ENCODE measurements at regions not wholly inside any gene's neighbourhood (a gene's known extent, or its start where the extent isn't known, plus 50 kb on each side); places are given as distances from the start of the nearest gene placed in this dataset.

DNA sequence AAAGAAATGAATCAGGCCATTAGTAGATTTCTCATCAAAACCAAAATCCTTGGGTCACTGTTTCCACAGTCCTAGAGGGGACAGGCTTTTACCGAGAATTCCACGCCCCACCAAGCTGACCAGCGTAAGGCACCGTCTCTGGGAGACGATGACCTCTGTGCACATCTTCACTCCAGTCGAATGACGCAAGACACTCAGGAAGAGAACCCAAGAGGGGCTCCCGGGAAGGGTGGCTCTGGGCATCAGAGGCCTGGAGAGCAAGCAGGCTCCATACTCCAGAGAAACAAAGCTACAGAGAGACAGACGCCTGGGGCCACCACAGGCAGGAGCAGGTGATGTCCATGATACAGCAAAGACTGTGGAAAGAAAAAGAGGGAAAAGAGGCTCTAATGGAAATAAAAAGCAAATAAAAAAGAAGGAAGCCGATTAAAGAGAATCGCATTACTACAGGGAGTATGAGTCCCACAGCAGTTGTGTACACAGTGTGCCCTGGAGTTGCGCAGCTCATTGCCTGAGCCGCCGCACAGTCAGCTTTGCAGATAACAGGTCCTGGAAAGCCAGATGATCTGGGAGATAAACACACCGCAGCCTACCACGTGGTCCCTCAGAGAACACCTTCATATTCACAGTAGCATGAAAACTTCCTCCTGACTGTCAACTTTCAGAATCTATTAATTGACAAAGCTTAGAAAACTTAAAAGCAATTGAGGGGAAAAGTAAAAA is 572.7 kb upstream of the SALL3 start:
- DNase-seq (ENCODE audit: low read depth, low spot score), result no peak

DNA sequence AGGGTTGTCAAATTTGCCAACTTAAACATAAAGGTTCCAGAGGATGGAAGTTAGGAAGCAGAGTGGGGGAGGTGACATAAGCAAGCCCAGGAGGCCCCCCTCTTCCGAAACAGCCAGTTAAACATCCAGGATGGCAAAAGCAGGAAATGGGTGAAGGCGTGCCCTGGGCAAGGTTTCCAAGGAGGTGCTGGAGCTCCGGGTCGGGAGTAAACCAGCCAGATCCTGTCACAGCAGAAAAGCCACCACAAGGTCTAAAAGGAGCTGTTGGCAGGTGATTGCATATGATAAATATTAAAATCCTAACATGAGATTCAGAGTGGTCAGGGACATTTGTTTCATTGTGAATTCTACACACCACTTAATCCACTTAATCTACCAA is 572.2 kb upstream of the SALL3 start:
- TF ChIP-seq, protein P1, sequence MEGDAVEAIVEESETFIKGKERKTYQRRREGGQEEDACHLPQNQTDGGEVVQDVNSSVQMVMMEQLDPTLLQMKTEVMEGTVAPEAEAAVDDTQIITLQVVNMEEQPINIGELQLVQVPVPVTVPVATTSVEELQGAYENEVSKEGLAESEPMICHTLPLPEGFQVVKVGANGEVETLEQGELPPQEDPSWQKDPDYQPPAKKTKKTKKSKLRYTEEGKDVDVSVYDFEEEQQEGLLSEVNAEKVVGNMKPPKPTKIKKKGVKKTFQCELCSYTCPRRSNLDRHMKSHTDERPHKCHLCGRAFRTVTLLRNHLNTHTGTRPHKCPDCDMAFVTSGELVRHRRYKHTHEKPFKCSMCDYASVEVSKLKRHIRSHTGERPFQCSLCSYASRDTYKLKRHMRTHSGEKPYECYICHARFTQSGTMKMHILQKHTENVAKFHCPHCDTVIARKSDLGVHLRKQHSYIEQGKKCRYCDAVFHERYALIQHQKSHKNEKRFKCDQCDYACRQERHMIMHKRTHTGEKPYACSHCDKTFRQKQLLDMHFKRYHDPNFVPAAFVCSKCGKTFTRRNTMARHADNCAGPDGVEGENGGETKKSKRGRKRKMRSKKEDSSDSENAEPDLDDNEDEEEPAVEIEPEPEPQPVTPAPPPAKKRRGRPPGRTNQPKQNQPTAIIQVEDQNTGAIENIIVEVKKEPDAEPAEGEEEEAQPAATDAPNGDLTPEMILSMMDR (optimal IDR thresholded peaks at IDR 0.05 in 1 of 3, IDR thresholded peaks at IDR 0.05 in 1 of 3, conservative IDR thresholded peaks at IDR 0.05 in 1 of 3; ENCODE audit: extremely low read depth in 1 of 3, insufficient read depth in 2 of 3, low read length in 3 of 3), result no peak
- TF ChIP-seq EZH2 (IDR thresholded peaks at IDR 0.05; ENCODE audit: low read length), result no peak
- no peaks in the 10 kb centered on the region for H3K4me1 ChIP-seq (ENCODE audit: control insufficient read depth, extremely low read depth, insufficient read depth, low read length)
- dilution Hi-C loops (cut with MboI; ENCODE audit: extremely low pct_ligation_motif_present, low sequenced_read_pairs), result no loop called here
- no peaks in the 10 kb centered on the region for H3K9me1 ChIP-seq (ENCODE audit: control insufficient read depth, extremely low read depth, insufficient read depth, low read length)
- no peaks in the 10 kb centered on the region for H3K27me3 ChIP-seq (ENCODE audit: control insufficient read depth, extremely low read depth, insufficient read depth, low read length)
- no peak overlapping the region for H3K27ac ChIP-seq (ENCODE audit: control insufficient read depth, insufficient read depth, low read length)
- DNase-seq (ENCODE audit: low read depth, low spot score) (no peak), FAIRE-seq (no peak)
- H3K4me2 ChIP-seq (ENCODE audit: control insufficient read depth, extremely low read depth, insufficient read depth, low read depth, low read length), result no peak overlapping the region
- no peak overlapping the region for H3K4me3 ChIP-seq (ENCODE audit: control insufficient read depth in 2 of 3, extremely low read depth in 1 of 3, insufficient read depth in 2 of 3, low read depth in 1 of 3, low read length in 3 of 3)
- no peaks in the 10 kb centered on the region for H3K79me2 ChIP-seq (ENCODE audit: control insufficient read depth, insufficient read depth, low read length)
- no peaks in the 10 kb centered on the region for H3K36me3 ChIP-seq (ENCODE audit: control insufficient read depth in 2 of 2, extremely low read depth in 1 of 2, insufficient read depth in 2 of 2, low read length in 2 of 2)
- H4K20me1 ChIP-seq (ENCODE audit: control insufficient read depth, extremely low read depth, insufficient read depth, low read length), result no peaks in the 10 kb centered on the region
- H3K9me3 ChIP-seq (ENCODE audit: control insufficient read depth, low read depth, low read length), result peaks cover 18% of the 10 kb centered on the region
- H3K9ac ChIP-seq (ENCODE audit: control insufficient read depth, extremely low read depth, insufficient read depth, low read length), result no peak overlapping the region
- no peak overlapping the region for H2AFZ ChIP-seq (ENCODE audit: control insufficient read depth, low read length)

More for the DNA sequence above, 572.7 kb upstream of the SALL3 start:
- no peaks in the 10 kb centered on the region for H3K36me3 ChIP-seq (ENCODE audit: control insufficient read depth in 2 of 2, extremely low read depth in 1 of 2, insufficient read depth in 2 of 2, low read length in 2 of 2)
- H3K4me1 ChIP-seq (ENCODE audit: control insufficient read depth, extremely low read depth, insufficient read depth, low read length), result no peaks in the 10 kb centered on the region
- TF ChIP-seq EZH2 (IDR thresholded peaks at IDR 0.05; ENCODE audit: low read length), result no peak
- TF ChIP-seq, protein P1 (optimal IDR thresholded peaks at IDR 0.05 in 1 of 3, IDR thresholded peaks at IDR 0.05 in 1 of 3, conservative IDR thresholded peaks at IDR 0.05 in 1 of 3; ENCODE audit: extremely low read depth in 1 of 3, insufficient read depth in 2 of 3, low read length in 3 of 3), result no peak
- no peaks in the 10 kb centered on the region for H4K20me1 ChIP-seq (ENCODE audit: control insufficient read depth, extremely low read depth, insufficient read depth, low read length)
- H3K27me3 ChIP-seq (ENCODE audit: control insufficient read depth, extremely low read depth, insufficient read depth, low read length), result no peaks in the 10 kb centered on the region
- H3K4me2 ChIP-seq (ENCODE audit: control insufficient read depth, extremely low read depth, insufficient read depth, low read depth, low read length), result no peak overlapping the region
- dilution Hi-C loops (cut with MboI; ENCODE audit: extremely low pct_ligation_motif_present, low sequenced_read_pairs), result no loop called here
- no peak for FAIRE-seq
- H3K9me3 ChIP-seq (ENCODE audit: control insufficient read depth, low read depth, low read length), result peaks cover 20% of the 10 kb centered on the region
- H3K27ac ChIP-seq (ENCODE audit: control insufficient read depth, insufficient read depth, low read length), result no peak overlapping the region
- no peak overlapping the region for H3K9ac ChIP-seq (ENCODE audit: control insufficient read depth, extremely low read depth, insufficient read depth, low read length)
- H3K79me2 ChIP-seq (ENCODE audit: control insufficient read depth, insufficient read depth, low read length), result no peaks in the 10 kb centered on the region
- H2AFZ ChIP-seq (ENCODE audit: control insufficient read depth, low read length), result no peak overlapping the region
- H3K4me3 ChIP-seq (ENCODE audit: control insufficient read depth in 2 of 3, extremely low read depth in 1 of 3, insufficient read depth in 2 of 3, low read depth in 1 of 3, low read length in 3 of 3), result no peak overlapping the region
- no peaks in the 10 kb centered on the region for H3K9me1 ChIP-seq (ENCODE audit: control insufficient read depth, extremely low read depth, insufficient read depth, low read length)

All from keratinocyte (primary cell).